DND-41 (cell line): ENCODE measurements at regions not wholly inside any gene's neighbourhood (a gene's known extent, or its start where the extent isn't known, plus 50 kb on each side); places are given as distances from the start of the nearest gene placed in this dataset.

Experiments used
- ATAC-seq: fragments of 200-7000 bp; cut with Tn5 transposase; 3 replicates; pipeline ENCODE4 v1.9.1; 2021; ENCODE audit warnings: low read depth; ENCODE audit not compliant: insufficient read depth
- DNase-seq: peaks from one replicate; pipeline ENCODE4 v3.0.0-alpha.2; 2020
- H2AFZ ChIP-seq: 2 replicates; pipeline ENCODE4 v1.6.0; 2012; ENCODE audit warnings: low read depth, low read length
- H3K27ac ChIP-seq: 2 replicates; pipeline ENCODE4 v1.5.1; 2012; ENCODE audit warnings: low read length, inconsistent platforms
- H3K27me3 ChIP-seq: fragments of 200-600 bp; sonication (generic); 2 replicates; pipeline ENCODE4 v1.6.0; 2012; ENCODE audit warnings: low read length, mild to moderate bottlenecking, inconsistent platforms; ENCODE audit not compliant: insufficient read depth, poor library complexity
- H3K36me3 ChIP-seq: 2 replicates; pipeline ENCODE4 v1.5.1; 2012; ENCODE audit warnings: low read length, inconsistent platforms; ENCODE audit not compliant: insufficient read depth
- H3K4me1 ChIP-seq: 2 replicates; pipeline ENCODE4 v1.5.1; 2012; ENCODE audit warnings: mild to moderate bottlenecking, low read length; ENCODE audit not compliant: insufficient read depth
- H3K4me2 ChIP-seq: 2 replicates; pipeline ENCODE4 v1.6.0; 2012; ENCODE audit warnings: mild to moderate bottlenecking, moderate library complexity, low read length, inconsistent platforms; ENCODE audit not compliant: insufficient read depth
- H3K4me3 ChIP-seq, 2 experiments: fragments of 200-600 bp in 1 of 2; shearing (Covaris generic) in 1 of 2; 2 replicates each; pipeline ENCODE4 v1.5.1; 2012 to 2016; ENCODE audit warnings: inconsistent platforms in 2 of 2, low read length in 2 of 2, mild to moderate bottlenecking in 2 of 2, low read depth in 1 of 2, moderate library complexity in 1 of 2
- H3K79me2 ChIP-seq: 2 replicates; pipeline ENCODE4 v1.6.0; 2012; ENCODE audit warnings: low read length, inconsistent platforms; ENCODE audit not compliant: insufficient read depth
- H3K9ac ChIP-seq: 2 replicates; pipeline ENCODE4 v1.6.0; 2012; ENCODE audit warnings: low read depth, mild to moderate bottlenecking, inconsistent platforms, low read length, moderate library complexity
- H3K9me3 ChIP-seq: 2 replicates; pipeline ENCODE4 v1.5.1; 2012; ENCODE audit warnings: low read length, moderate library complexity, mild to moderate bottlenecking, inconsistent platforms; ENCODE audit not compliant: insufficient read depth, severe bottlenecking
- H4K20me1 ChIP-seq: 2 replicates; pipeline ENCODE4 v1.6.0; 2012; ENCODE audit warnings: low read length; ENCODE audit not compliant: insufficient read depth
- EZH2 ChIP-seq: IDR thresholded peaks from 3 replicates; pipeline ENCODE4 v1.6.1; 2012; ENCODE audit warnings: borderline replicate concordance, low read depth, mild to moderate bottlenecking, moderate library complexity, low read length, inconsistent platforms; ENCODE audit not compliant: severe bottlenecking
- TF ChIP-seq, protein P1 (sequence below): IDR thresholded peaks from 2 replicates; pipeline ENCODE4 v1.5.1; 2012; ENCODE audit warnings: borderline replicate concordance, low read length, moderate library complexity, mild to moderate bottlenecking; ENCODE audit not compliant: poor library complexity, severe bottlenecking; ENCODE audit errors: extremely low read depth

DNA sequence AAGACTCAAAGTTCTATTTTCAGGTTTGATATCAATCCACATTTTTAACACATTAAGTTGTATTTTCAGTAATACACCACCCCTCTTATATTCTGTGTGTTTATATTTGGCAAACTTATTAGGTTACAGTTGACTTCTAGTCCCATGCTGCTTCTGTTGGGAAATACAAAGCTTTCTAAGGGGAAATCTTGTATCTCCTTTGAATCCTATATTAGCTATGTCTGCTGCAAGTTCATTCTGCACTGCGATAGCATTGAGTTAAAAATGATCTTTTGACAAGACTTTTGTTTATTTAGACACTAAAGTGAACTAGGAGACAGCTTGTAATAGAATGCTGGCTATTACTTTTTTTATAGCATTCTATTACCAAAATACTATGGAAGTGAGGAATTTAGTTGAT is 625.1 kb upstream of the ANKRD30A start:
- Histone ChIP-seq H3K4me2 (no peak overlapping the region), H3K4me1 (no peaks in the 10 kb centered on the region), H3K27ac (no peak overlapping the region), H3K4me3 (no peak overlapping the region), H2AFZ (no peak overlapping the region), H3K79me2 (no peaks in the 10 kb centered on the region), H3K9ac (no peak overlapping the region), H3K9me3 (no peaks in the 10 kb centered on the region), H3K27me3 (no peaks in the 10 kb centered on the region), H3K36me3 (no peaks in the 10 kb centered on the region), H4K20me1 (no peaks in the 10 kb centered on the region)
- ATAC-seq (no peak), DNase-seq (no peak)
- TF ChIP-seq EZH2: no peak
- TF ChIP-seq, protein P1, sequence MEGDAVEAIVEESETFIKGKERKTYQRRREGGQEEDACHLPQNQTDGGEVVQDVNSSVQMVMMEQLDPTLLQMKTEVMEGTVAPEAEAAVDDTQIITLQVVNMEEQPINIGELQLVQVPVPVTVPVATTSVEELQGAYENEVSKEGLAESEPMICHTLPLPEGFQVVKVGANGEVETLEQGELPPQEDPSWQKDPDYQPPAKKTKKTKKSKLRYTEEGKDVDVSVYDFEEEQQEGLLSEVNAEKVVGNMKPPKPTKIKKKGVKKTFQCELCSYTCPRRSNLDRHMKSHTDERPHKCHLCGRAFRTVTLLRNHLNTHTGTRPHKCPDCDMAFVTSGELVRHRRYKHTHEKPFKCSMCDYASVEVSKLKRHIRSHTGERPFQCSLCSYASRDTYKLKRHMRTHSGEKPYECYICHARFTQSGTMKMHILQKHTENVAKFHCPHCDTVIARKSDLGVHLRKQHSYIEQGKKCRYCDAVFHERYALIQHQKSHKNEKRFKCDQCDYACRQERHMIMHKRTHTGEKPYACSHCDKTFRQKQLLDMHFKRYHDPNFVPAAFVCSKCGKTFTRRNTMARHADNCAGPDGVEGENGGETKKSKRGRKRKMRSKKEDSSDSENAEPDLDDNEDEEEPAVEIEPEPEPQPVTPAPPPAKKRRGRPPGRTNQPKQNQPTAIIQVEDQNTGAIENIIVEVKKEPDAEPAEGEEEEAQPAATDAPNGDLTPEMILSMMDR: no peak

DNA sequence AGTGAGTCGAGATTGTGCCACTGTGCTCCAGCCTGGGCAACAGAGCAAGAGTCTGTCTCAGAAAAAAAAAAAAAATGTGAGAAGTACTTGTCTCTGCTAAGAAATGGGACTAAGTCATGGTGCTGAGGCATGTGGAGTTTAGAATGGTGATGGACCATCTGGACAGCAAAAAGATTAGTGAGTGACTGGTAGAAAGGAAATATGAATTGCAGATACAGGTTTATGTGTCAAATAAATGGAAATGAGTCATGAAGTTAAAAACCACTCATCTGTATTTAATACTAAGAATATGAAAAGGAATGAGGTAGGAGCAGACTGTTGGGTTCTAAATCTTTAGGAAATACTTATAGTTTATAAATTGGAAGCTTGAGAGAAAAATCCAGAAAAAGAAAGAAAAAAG is 625.7 kb upstream of the ANKRD30A start:
- no peak overlapping the region for H3K27ac ChIP-seq
- H3K4me3 ChIP-seq: no peak overlapping the region
- H3K79me2 ChIP-seq: no peaks in the 10 kb centered on the region
- H3K4me1 ChIP-seq: no peaks in the 10 kb centered on the region
- no peak overlapping the region for H3K9ac ChIP-seq
- ATAC-seq (no peak), DNase-seq (no peak)
- H3K4me2 ChIP-seq: no peak overlapping the region
- H3K27me3 ChIP-seq: no peaks in the 10 kb centered on the region
- TF ChIP-seq, protein P1: no peak
- no peak for TF ChIP-seq EZH2
- no peaks in the 10 kb centered on the region for H3K9me3 ChIP-seq
- H3K36me3 ChIP-seq: no peaks in the 10 kb centered on the region
- H2AFZ ChIP-seq: no peak overlapping the region
- H4K20me1 ChIP-seq: no peaks in the 10 kb centered on the region

DNA sequence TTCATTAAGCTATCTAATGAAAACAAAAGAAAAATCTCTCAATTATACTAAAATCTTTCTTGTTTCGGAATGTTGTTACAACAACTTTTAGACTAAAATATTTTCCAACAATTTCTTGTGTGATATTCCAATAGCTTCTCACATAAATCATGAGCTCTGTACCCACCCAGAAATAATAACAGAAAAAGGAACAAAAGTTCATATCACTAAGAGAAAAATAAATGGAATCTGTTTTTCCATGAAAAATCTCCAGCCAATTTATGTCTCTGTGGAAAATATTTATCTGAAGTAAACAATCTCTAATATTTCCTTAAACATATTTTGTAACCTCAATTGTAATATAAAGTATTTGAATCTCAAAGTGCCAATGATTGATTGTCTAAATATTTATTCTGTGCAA is 628.6 kb upstream of the ANKRD30A start:
- Histone ChIP-seq H3K4me1 (no peaks in the 10 kb centered on the region), H3K9ac (no peak overlapping the region), H3K9me3 (no peaks in the 10 kb centered on the region), H3K79me2 (no peaks in the 10 kb centered on the region), H4K20me1 (no peaks in the 10 kb centered on the region), H3K27ac (no peak overlapping the region), H3K36me3 (no peaks in the 10 kb centered on the region), H3K4me2 (no peak overlapping the region), H2AFZ (no peak overlapping the region), H3K27me3 (no peaks in the 10 kb centered on the region), H3K4me3 (no peak overlapping the region)
- no peak for ATAC-seq
- no peak for DNase-seq
- TF ChIP-seq, protein P1: no peak
- TF ChIP-seq EZH2: no peak

DNA sequence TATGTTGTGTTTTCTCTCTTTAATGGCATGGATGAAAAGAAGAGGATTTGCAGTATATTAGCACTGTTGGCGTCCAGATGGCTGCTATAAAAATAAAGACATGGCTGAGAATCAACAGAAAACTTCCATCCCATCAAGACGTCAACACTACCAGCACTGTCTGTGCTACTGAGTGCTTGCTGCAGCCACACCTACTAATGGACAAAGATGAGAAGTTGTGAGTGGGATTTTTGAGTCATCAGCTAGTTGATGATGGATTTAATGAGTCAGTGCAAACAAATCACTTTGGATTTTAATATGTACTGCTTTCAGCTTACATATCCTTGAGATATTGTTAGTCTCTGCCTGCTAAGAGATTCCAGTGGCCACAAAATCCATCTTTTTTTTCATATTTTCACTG is 631.0 kb upstream of the ANKRD30A start:
- no peaks in the 10 kb centered on the region for H4K20me1 ChIP-seq
- H3K27ac ChIP-seq: no peak overlapping the region
- no peaks in the 10 kb centered on the region for H3K79me2 ChIP-seq
- no peak for TF ChIP-seq EZH2
- TF ChIP-seq, protein P1: no peak
- H3K9me3 ChIP-seq: no peaks in the 10 kb centered on the region
- H3K4me1 ChIP-seq: no peaks in the 10 kb centered on the region
- DNase-seq (no peak), ATAC-seq (no peak)
- no peak overlapping the region for H3K9ac ChIP-seq
- H3K27me3 ChIP-seq: no peaks in the 10 kb centered on the region
- H3K36me3 ChIP-seq: no peaks in the 10 kb centered on the region
- H3K4me3 ChIP-seq: no peak overlapping the region
- H2AFZ ChIP-seq: no peak overlapping the region
- H3K4me2 ChIP-seq: no peak overlapping the region
